Activated naive CD8-positive, alpha-beta T cell treated with anti-CD3 and anti-CD28 coated beads, Interleukin-2, amount 50 U/mL, for 24 hours (primary cell): ENCODE measurements at regions not wholly inside any gene's neighbourhood (a gene's known extent, or its start where the extent isn't known, plus 50 kb on each side); places are given as distances from the start of the nearest gene placed in this dataset.

Experiments used
- ATAC-seq: fragments of 150-1000 bp; cut with Tn5 transposase; one replicate; pipeline ENCODE4 v1.10.0; 2021
- DNase-seq: peaks from one replicate; pipeline ENCODE4 v3.0.0; 2021
- H3K27ac Mint-ChIP-seq: one replicate; pipeline ENCODE4 v1.8.0; 2021; ENCODE audit warnings: mild to moderate bottlenecking, mixed read lengths
- H3K27me3 Mint-ChIP-seq: one replicate; pipeline ENCODE4 v1.8.0; 2021; ENCODE audit warnings: mixed read lengths
- H3K36me3 Mint-ChIP-seq: one replicate; pipeline ENCODE4 v1.8.0; 2021; ENCODE audit warnings: low read depth, mixed read lengths
- H3K4me1 Mint-ChIP-seq: one replicate; pipeline ENCODE4 v1.8.0; 2021; ENCODE audit warnings: mixed read lengths
- H3K4me3 Mint-ChIP-seq: one replicate; pipeline ENCODE4 v1.8.0; 2021; ENCODE audit warnings: mild to moderate bottlenecking, moderate library complexity, mixed read lengths
- H3K9me3 Mint-ChIP-seq: one replicate; pipeline ENCODE4 v1.8.0; 2021; ENCODE audit warnings: mixed read lengths

DNA sequence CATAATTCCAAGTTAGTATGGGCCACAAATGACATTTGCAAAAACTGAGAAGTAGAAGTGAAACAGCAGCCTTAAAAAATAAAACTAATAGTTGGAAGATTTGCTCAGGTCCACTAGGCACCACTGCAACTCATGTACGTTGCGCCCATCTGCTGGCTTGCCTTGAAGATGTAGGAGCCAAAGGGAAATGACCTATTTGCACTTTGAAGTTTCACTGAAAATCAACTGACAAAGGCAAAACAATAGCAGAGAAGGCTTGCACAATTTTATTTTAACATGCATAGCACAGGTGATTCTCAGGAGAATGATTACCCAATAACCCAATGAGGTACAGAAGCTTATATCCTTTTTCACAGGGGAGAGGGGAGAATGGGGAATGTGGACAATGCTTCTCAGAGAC is 170.1 kb upstream of the USP25 start:
- Mint-ChIP-seq H3K36me3 (no peaks in the 10 kb centered on the region), H3K27me3 (no peaks in the 10 kb centered on the region), H3K27ac (no peak overlapping the region)

DNA sequence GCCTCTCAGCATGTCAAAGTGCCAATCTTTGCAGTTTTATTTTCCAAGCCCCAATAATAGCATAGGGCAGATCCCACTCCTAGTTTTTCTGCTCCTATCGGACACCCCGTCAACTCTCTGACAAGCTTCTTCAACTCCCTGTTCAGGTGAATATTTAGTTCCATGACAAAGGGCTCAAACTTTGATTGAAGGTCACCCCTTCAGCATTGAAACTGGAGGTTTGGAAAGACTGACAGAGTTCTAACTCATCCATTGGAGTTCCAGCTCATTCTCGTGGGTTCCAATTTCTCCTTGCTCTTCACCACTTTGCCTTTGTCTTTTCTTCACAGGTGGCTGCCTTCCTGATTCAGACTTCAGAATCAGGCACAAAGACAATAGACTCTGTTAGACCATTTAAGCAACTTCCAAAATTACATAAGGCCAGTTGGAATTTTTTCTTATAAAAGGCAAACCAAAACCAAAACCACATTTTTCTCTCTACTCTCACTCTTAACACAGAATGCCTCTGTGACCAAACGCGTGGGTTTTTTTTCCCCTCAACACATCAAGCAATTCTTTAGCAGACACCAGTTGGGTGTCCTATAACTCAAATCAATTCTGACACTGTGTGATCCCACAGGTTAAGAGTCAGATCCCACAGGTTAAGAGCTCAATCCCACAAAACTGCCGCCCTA is 169.3 kb upstream of the USP25 start:
- DNase-seq (peak; percentile 3), ATAC-seq (peak; percentile 90)
- Mint-ChIP-seq H3K36me3 (no peaks in the 10 kb centered on the region), H3K9me3 (no peaks in the 10 kb centered on the region), H3K4me3 (peak overlapping the region; percentile 35), H3K27ac (peak overlapping the region; percentile 79), H3K27me3 (peaks cover 1% of the 10 kb centered on the region), H3K4me1 (peaks cover 17% of the 10 kb centered on the region)

More for the DNA sequence above, 170.1 kb upstream of the USP25 start:
- no peaks in the 10 kb centered on the region for H3K9me3 Mint-ChIP-seq
- no peak for DNase-seq
- H3K4me3 Mint-ChIP-seq, result no peak overlapping the region
- peaks cover 17% of the 10 kb centered on the region for H3K4me1 Mint-ChIP-seq
- no peak for ATAC-seq

DNA sequence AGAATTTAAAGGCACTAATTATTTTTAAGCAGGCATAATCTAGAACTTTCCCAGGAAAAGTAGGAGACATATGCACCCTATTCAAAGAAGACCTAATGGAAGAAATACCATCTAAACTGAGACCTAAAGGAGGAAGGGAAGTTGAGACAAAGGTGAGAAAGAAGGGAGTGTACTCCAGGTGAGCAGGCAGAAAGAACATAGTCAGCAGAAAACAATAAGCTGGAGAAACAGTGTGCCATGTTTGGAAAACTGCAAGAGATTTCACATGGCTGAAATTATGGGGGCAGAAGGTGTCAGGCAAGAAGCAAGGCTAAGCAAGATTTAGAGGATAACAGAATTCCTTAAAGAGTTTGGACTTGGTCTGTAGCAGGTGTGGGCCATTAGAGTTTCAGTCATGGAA is 167.0 kb upstream of the USP25 start:
- no peak overlapping the region for H3K4me3 Mint-ChIP-seq
- ATAC-seq, result no peak

DNA sequence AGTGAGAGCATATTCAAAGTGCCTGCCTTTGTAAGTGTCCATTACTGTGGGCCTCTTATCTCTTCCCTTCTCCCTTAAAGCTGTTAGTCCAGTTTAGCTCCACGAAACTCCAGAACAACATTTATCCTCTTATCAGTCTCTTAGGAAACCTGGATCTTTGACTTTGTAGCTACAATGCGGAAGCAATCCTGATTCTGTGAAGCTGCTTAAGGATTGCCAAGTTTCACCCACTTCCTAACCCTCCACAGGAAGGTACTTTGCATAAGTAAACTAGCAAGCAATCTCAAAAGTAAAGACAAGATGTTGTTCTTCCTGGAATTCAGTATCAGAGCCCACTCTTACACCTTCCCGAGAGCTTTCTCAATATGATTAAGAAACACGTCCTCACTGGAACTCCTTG is 164.9 kb upstream of the USP25 start:
- ATAC-seq, result no peak
- no peak overlapping the region for H3K27ac Mint-ChIP-seq
- H3K36me3 Mint-ChIP-seq, result no peaks in the 10 kb centered on the region
- peaks cover 14% of the 10 kb centered on the region for H3K4me1 Mint-ChIP-seq
- no peak overlapping the region for H3K4me3 Mint-ChIP-seq
- no peaks in the 10 kb centered on the region for H3K9me3 Mint-ChIP-seq
- peaks cover 12% of the 10 kb centered on the region for H3K27me3 Mint-ChIP-seq
- DNase-seq, result no peak

More for the DNA sequence above, 167.0 kb upstream of the USP25 start:
- no peak overlapping the region for H3K27ac Mint-ChIP-seq
- H3K9me3 Mint-ChIP-seq, result no peaks in the 10 kb centered on the region
- peaks cover 17% of the 10 kb centered on the region for H3K4me1 Mint-ChIP-seq
- H3K27me3 Mint-ChIP-seq, result peaks cover 5% of the 10 kb centered on the region
- no peak for DNase-seq
- no peaks in the 10 kb centered on the region for H3K36me3 Mint-ChIP-seq

DNA sequence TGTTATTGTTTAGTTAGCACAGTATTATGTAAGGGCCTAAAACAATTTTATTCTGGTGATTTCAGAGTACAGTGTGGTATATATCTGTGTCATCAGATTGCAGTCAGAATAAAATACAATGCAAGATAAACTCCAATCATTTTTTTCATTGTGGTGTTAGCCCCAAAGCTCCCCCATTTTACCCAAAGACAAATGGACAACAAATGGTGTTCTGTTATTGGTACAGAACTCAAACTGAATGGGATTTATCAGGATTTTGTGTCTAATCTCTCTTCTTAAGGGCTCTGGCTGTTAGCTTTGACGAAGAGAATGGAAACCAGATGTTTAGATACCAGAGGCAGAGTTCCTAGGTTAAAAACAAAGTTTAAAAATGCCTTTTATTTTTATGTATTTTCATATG is 163.1 kb upstream of the USP25 start:
- no peak for ATAC-seq
- no peak overlapping the region for H3K27ac Mint-ChIP-seq
- no peaks in the 10 kb centered on the region for H3K4me1 Mint-ChIP-seq
- no peaks in the 10 kb centered on the region for H3K36me3 Mint-ChIP-seq
- H3K4me3 Mint-ChIP-seq, result no peak overlapping the region
- DNase-seq, result no peak
- H3K9me3 Mint-ChIP-seq, result no peaks in the 10 kb centered on the region
- peaks cover 12% of the 10 kb centered on the region for H3K27me3 Mint-ChIP-seq

DNA sequence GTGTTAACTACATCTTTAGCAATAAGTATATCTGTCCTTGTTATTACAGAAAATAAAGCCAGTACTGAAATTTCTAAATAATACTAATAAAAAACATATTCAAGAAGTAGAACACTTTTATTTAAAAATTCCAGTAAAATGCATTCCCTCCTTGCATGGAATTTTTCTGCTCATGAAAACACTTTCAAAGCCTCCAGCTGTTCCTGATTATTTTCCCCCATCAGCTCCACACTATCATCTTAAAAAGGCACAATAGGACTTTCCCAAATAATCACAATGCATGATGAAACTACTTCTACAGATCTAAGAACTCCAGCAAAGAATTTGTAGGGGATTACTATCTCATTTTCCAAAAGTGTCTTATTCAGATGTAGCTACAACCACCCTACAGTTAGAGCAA is 162.6 kb upstream of the USP25 start:
- H3K4me1 Mint-ChIP-seq, result no peaks in the 10 kb centered on the region
- no peak for ATAC-seq
- no peaks in the 10 kb centered on the region for H3K36me3 Mint-ChIP-seq
- H3K27me3 Mint-ChIP-seq, result peaks cover 12% of the 10 kb centered on the region
- DNase-seq, result no peak
- no peak overlapping the region for H3K27ac Mint-ChIP-seq
- H3K4me3 Mint-ChIP-seq, result no peak overlapping the region
- no peaks in the 10 kb centered on the region for H3K9me3 Mint-ChIP-seq

DNA sequence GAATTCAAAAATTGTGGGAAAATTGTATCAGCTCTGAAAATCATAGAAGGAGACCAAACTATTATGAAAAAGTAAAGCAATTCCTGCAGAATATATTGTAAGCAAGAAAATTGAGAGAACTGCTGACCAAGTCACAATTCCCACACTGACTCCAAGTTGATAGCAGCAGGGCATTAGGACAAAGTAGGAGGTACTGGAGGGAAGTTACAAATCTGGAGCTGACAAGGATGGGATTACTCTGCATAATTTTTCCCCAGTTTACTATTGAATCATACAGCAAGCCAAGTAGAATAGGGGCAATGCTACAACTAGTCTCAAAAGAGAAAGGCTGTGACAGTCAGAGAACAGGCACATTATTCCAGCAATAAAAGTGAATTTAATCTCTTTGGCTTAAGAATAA is 161.3 kb upstream of the USP25 start:
- DNase-seq, result no peak
- Mint-ChIP-seq H3K27me3 (peaks cover 12% of the 10 kb centered on the region), H3K27ac (no peak overlapping the region), H3K9me3 (no peaks in the 10 kb centered on the region), H3K4me3 (no peak overlapping the region), H3K36me3 (no peaks in the 10 kb centered on the region), H3K4me1 (no peaks in the 10 kb centered on the region)
- ATAC-seq, result no peak

DNA sequence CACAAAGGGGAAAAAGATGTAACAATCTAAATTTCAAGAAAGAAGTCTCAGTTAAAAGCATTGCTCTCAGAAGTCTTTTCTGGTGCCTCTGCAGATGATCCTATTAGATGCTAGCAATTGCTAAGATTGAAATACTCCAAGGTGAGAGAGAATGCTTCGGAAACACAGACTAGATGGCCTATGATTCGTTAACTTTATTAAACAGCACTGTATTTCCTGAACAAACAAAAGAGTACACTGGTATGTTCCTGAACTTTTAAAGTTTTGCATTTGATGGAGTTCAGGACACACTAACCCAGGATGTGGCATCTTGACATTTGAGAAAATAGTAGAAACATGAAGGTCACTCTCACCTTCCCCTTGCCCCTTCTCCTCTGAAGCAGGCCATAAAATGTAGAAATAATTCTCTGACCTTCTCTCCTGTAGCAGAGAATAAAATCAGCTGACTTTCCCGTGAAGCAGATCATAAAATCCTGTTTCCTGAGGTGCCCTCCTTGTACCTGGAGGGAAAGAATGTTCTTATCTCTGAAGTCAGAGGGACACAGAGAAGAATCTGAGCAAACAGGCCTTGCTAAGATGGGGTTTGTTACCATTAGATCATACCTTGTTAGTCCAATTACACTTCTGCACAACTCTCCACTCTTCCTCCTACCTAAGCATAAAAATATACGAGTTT is 142.9 kb upstream of the USP25 start:
- ATAC-seq (no peak), DNase-seq (no peak)
- H3K36me3 Mint-ChIP-seq, result no peaks in the 10 kb centered on the region
- H3K9me3 Mint-ChIP-seq, result no peaks in the 10 kb centered on the region
- H3K27ac Mint-ChIP-seq, result no peak overlapping the region
- H3K4me1 Mint-ChIP-seq, result no peaks in the 10 kb centered on the region
- H3K4me3 Mint-ChIP-seq, result no peak overlapping the region
- H3K27me3 Mint-ChIP-seq, result peaks cover 2% of the 10 kb centered on the region

DNA sequence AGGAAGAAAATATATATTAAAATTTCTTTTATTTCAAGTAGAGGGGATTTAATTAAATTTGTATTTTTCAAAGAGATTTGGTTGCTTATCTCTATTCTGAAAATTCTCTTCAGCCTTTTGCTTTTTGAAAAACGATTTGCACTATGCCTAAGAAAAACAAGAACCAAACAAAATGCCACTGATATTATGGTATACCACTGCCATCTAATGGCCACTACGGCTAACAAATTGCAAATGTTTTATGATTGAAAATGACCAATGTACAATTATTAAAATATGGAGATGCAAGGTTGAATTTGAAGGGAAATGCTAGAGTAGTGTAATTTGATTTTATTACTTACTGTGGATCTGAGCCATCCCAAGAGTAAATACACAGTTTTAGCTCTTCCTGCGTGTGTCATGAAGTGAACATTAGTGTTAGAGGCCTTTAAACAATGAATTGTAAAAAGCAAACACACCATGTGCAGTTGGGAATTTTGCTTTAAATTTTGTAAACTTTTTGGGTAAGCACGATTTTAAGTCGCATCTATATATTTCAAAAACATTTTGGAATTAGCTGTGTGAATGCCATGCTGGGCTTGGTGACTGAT is 137.4 kb upstream of the USP25 start:
- Mint-ChIP-seq H3K9me3 (no peaks in the 10 kb centered on the region), H3K27me3 (no peaks in the 10 kb centered on the region), H3K4me1 (no peaks in the 10 kb centered on the region), H3K4me3 (no peak overlapping the region), H3K27ac (no peak overlapping the region), H3K36me3 (no peaks in the 10 kb centered on the region)
- ATAC-seq (no peak), DNase-seq (no peak)

DNA sequence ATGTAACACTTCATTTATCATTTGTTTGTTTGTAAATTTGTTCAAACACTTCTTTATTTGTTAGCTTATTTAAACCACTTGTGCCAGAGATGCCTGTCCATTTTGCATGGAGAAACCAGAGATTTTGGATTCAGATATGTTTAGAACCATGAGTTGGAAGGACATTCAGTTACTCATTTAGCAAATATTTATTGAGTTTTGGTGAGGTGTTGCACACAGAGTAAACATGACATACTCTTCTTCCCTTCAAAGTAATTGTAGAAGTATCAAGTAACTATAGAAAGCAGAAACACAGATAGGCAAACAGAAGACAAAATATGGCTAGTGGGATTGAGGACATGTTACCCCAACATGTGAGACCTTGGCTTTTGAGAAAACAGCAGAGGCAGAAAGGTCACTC is 136.8 kb upstream of the USP25 start:
- Mint-ChIP-seq H3K4me3 (no peak overlapping the region), H3K4me1 (no peaks in the 10 kb centered on the region), H3K27ac (no peak overlapping the region), H3K27me3 (no peaks in the 10 kb centered on the region), H3K9me3 (no peaks in the 10 kb centered on the region), H3K36me3 (no peaks in the 10 kb centered on the region)
- DNase-seq (no peak), ATAC-seq (no peak)

DNA sequence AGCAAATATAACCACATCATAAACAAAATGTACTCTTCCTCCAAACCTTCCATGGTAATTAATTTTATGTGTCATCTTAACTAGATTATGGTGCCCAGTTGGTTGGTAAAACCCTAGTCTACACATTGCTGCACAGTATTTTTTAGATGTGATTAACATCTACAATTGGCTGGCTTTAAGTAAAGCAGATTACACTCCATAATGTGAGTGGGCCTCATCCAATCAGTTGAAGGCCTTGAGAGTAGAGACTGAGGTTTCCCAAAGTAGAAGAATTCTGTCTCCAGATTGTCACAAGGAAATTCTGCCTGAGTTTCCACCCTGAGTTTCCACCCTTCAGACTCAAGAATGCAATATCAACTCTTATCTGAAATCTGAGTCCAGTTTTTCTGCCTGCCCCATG is 128.4 kb upstream of the USP25 start:
- ATAC-seq (no peak), DNase-seq (no peak)
- H3K36me3 Mint-ChIP-seq, result no peaks in the 10 kb centered on the region
- no peaks in the 10 kb centered on the region for H3K9me3 Mint-ChIP-seq
- no peak overlapping the region for H3K27ac Mint-ChIP-seq
- H3K4me1 Mint-ChIP-seq, result no peaks in the 10 kb centered on the region
- no peaks in the 10 kb centered on the region for H3K27me3 Mint-ChIP-seq
- no peak overlapping the region for H3K4me3 Mint-ChIP-seq

DNA sequence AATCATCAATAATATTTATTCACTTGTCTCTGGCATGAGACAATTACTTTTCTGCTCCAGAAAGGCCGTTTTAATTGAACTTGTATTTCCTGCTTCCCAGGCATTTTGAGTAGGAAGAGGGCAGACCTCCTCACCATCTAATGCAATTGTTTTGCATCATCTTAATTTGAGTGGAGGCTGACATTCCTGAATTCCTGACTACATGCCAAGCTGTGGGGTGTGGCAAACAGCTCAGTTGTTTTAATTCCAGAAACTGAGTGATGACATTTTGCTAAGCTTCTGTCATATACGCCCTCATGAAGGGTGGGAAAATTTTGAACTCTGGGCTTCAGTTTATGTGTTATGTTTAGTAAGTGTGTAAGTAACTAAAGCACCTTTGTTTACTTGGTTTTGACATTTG is 125.4 kb upstream of the USP25 start:
- Mint-ChIP-seq H3K36me3 (no peaks in the 10 kb centered on the region), H3K27ac (no peak overlapping the region), H3K4me3 (no peak overlapping the region), H3K27me3 (no peaks in the 10 kb centered on the region), H3K4me1 (no peaks in the 10 kb centered on the region), H3K9me3 (no peaks in the 10 kb centered on the region)
- ATAC-seq (no peak), DNase-seq (no peak)

DNA sequence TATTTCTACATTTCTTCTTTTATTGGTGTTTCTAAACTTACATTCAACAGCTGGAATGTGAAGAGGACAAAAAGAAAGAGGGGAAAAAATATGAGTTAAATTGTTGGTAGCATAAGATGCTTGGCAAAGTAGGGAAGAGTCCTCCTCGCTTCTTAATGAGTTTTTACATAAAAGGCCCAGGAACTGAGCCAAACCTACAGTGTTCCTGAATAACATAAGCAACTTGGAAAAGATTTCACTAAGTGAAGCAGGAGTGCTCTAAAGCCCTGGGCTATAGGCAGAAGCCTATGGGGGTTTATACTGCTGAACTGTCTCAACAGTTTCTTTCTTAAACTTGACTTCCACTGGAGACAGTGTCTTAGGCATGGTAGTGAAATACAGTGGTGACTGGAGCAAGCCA is 115.0 kb upstream of the USP25 start:
- no peaks in the 10 kb centered on the region for H3K27me3 Mint-ChIP-seq
- H3K27ac Mint-ChIP-seq, result no peak overlapping the region
- H3K4me1 Mint-ChIP-seq, result no peaks in the 10 kb centered on the region
- DNase-seq (no peak), ATAC-seq (no peak)
- H3K9me3 Mint-ChIP-seq, result no peaks in the 10 kb centered on the region
- no peaks in the 10 kb centered on the region for H3K36me3 Mint-ChIP-seq
- H3K4me3 Mint-ChIP-seq, result no peak overlapping the region

DNA sequence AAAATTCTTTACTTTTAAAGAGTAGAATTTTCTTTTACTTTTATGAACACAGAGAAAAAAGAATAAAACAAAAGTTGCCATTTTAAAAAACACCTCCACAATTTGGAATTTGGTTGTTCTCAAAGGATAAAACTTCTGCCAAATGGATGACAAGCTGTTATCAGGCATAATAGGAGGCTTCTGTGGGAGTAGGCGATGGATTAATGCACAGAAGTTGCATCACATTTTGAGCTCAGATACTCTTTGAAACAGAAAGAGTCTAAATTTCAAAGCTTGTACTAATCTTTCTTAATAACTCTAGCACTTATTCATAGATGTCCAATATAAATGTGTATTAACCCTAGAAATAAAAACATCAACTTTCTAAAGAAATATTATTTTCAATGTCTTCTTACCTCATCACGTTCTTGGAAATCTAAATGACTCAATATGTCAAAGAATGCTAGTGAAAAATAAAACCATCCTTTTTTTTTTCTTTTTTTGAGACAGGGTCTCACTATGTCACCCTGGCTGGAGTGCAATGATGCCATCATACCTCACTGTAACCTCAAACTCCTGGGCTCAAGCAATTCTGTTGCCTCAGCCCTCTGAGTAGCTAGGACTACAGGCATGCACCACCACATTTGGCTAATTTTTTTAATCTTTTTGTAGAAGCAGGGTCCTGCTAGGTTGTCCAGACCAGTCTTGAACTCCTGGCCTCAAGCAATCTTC is 112.8 kb upstream of the USP25 start:
- H3K27ac Mint-ChIP-seq, result no peak overlapping the region
- H3K9me3 Mint-ChIP-seq, result no peaks in the 10 kb centered on the region
- H3K27me3 Mint-ChIP-seq, result no peaks in the 10 kb centered on the region
- H3K4me3 Mint-ChIP-seq, result no peak overlapping the region
- no peaks in the 10 kb centered on the region for H3K36me3 Mint-ChIP-seq
- no peak for ATAC-seq
- H3K4me1 Mint-ChIP-seq, result no peaks in the 10 kb centered on the region
- no peak for DNase-seq

DNA sequence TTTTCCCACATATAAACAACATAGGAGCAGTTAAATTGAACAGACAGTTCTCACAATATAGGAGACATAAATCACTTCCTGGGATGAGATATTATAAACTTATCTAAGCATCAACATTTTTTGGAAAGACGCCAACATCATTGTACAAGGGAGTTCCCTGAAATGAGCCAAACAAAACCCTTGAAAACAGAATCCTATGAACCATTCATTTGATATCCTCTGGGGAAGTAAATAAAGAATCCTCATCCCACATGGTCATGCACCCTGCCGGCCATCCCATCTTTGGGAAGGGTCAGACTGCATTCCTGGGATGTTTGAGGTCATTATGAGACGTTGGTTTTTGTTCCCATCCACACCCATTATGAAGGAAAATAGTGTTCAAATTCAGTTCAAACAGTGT is 111.8 kb upstream of the USP25 start:
- no peak overlapping the region for H3K27ac Mint-ChIP-seq
- ATAC-seq (no peak), DNase-seq (no peak)
- no peak overlapping the region for H3K4me3 Mint-ChIP-seq
- peaks cover 3% of the 10 kb centered on the region for H3K9me3 Mint-ChIP-seq
- no peaks in the 10 kb centered on the region for H3K27me3 Mint-ChIP-seq
- H3K4me1 Mint-ChIP-seq, result no peaks in the 10 kb centered on the region
- no peaks in the 10 kb centered on the region for H3K36me3 Mint-ChIP-seq
